GM19372 (cell line): ENCODE measurements at regions not wholly inside any gene's neighbourhood (a gene's known extent, or its start where the extent isn't known, plus 50 kb on each side); places are given as distances from the start of the nearest gene placed in this dataset.
A peak's percentile ranks its signal among the peaks of the same experiment; 100 is the strongest.
"Not testable (repeated sequence)": the region's sequence is repeated elsewhere in the genome, so short reads cannot be mapped to it uniquely, and the experiment has no call there.

Source experiments
- ATAC-seq: cut with Tn5 transposase; IDR thresholded peaks from one replicate; pipeline ENCODE4 v1.9.1; 2021; ENCODE audit warnings: mild to moderate bottlenecking, low read depth, moderate library complexity; ENCODE audit not compliant: unreplicated experiment

DNA sequence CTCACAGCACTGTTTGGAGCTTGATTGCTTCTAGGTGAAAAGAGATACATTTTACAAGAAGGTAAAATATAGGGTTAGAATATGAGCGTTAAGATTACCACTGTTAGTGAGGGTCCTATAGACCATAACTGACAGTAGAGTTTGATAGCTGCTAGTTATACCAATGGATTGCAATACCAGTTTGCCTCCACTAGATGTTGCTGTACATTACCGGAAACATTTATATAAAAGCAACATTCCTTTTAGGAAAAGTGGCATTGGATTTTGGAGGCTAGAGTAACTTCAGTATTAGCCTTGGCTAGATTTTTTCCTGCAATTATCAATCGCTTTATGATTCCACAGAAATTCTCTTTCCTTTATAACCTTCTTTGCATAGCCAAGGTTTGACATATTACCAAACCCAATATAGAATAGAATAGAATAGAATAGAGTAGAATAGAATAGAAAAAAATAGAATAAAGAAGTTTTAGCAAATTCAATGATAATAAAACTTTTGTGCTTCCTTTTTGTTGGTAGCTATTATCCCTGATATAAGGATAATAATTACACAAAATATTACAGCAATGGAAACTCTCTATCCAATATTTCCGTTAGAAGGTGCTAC, 1093.6 kb upstream of the ALCAM start:
- ATAC-seq = no peak

DNA sequence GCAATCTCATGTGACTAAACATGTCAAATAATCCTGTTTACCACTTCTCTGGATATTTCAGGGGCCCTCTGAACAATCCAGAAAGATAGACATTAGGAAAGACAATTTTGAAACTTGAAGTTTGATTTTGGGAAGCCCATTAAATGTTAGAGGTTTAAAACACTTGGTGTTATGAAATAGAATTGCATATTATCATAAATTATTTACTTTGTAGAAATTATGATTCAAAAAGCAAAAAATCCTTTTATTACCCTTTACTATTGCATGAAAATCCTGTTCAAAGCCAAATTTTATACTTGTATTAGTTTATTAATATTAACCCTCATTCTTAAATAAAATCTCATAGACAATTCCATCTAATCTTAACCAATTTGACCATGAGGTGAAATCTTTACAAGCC, 1091.5 kb upstream of the ALCAM start:
- no peak for ATAC-seq

- ATAC-seq = no peak
Measured at GRCh38 chr3:104279617-104280016, 1087.1 kb upstream of the ALCAM start.

GRCh38 chr3:104281713-104282112, 1085.0 kb upstream of the ALCAM start:
- no peak for ATAC-seq

DNA sequence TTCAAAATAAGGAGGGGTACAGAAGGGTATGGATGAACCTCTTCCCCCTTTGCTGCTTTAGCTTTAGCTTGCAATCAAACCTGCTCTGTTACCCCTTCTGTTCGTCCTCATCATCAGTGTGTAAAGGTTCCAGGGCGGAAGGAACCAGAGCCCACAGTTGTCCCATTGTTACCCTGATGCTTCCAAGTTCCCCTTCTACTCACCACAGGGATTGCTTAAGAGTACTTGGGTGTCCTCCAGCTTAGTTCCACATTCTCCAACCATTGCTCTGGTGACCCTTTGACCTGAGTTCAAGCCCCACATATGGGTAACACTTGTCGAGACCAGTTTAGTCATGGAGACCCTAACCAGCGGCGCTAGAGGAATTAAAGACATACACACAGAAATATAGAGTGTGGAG, 1080.1 kb upstream of the ALCAM start:
- no peak for ATAC-seq

- peak; percentile 67 for ATAC-seq
Measured at GRCh38 chr3:104291437-104291851, 1075.3 kb upstream of the ALCAM start.

- peak; percentile 37 for ATAC-seq
Measured at GRCh38 chr3:104291878-104292277, 1074.8 kb upstream of the ALCAM start.

DNA sequence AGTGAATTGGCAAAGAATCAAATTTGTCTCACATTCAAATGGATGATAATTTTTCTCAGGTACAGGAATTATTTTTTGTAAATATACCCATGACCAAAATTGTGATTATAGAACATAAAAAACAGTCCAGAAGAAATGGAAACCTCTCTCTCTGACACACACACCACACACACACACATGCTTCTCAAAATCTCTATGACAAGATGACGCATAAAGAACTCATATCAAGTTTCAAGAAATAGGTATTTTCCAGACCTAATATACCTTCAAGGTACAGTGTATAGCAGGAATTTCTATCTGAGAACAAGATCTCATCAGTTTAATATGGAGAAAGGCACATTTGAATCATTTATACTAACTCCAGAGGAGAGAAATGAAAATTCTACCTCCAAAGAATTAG, 1069.1 kb upstream of the ALCAM start:
- no peak for ATAC-seq

DNA sequence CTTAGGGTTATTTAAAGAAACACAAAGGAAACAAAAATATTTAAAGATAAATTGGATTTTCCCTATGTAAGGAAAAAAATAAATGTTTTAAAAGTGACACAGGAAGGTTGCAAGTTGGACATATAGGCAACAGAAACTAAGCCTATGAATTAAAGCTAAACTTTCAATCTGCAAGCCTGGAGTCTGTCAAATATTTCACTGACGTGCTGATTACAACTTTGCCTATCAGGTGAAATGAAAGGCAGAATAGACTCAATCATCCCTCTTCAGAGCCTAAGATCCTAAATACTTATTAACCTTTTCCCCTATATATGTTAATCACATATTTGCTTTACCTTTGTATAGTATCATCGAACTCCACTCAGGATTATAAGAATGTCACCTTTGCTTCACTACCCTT, 1068.0 kb upstream of the ALCAM start:
- ATAC-seq = no peak

DNA sequence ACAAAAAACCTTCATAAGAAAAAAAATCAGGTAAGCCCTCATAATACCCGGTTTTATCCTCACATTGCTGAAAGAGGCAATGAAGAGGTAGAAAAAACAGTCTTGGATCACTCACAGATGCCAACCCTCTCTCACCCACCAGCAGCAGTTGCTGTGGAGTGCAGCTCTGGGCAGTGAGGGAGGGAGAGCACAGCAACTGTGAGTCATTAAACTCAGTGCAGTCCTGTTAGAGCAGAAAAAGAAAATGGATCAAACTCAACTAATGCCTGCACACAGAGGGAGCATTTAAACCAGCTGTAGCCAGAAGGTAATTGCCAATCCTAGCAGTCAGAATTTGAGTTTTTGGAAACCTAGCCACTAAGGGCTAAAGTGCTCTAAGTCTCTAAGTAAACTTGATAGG, 1050.6 kb upstream of the ALCAM start:
- ATAC-seq = no peak

- no peak for ATAC-seq
Measured at GRCh38 chr3:104323226-104323625, 1043.5 kb upstream of the ALCAM start.

DNA sequence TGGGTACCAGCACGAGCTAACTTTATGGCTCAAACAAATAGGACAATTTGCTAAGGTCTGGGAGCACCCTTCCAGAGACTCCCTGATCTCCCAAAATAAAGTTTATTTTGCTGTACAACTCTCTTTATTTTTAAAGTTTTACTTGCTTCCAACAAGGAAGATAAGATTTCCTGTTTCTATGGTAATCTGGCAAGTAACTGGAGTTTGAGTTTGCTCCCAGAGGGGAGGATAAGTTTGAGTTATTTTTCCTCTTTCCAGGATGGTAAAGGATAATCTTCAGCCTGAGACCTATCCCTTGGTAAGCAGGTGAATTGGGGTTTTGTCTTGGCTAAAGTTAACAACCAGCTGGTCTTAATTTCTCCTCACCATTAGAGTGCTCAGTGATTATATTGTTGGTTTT, 1019.4 kb upstream of the ALCAM start:
- ATAC-seq = no peak

GRCh38 chr3:104349836-104350235, 1016.9 kb upstream of the ALCAM start:
- ATAC-seq = no peak

- no peak for ATAC-seq
Measured at GRCh38 chr3:104353951-104354350, 1012.8 kb upstream of the ALCAM start.

DNA sequence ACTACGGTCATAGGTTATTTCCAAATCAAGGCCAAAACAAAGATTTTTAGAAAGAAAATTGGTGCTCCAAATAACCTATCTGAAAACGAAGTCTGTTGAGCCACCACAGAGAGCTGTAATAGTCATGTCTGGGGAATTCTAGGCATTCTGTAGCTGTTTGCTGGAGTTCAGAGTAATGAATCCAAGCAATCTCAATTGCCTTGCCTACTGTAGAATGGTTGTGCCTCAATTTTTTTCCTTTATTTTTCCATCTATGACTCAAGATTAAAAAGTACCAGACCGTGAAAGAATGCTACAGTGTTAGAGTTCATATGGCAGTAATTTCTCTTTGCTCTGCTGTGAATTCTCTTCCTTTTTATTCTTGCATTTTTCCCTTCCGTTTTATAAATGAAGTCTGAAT, 1007.2 kb upstream of the ALCAM start:
- no peak for ATAC-seq

- no peak for ATAC-seq
Measured at GRCh38 chr3:104360038-104360437, 1006.7 kb upstream of the ALCAM start.

DNA sequence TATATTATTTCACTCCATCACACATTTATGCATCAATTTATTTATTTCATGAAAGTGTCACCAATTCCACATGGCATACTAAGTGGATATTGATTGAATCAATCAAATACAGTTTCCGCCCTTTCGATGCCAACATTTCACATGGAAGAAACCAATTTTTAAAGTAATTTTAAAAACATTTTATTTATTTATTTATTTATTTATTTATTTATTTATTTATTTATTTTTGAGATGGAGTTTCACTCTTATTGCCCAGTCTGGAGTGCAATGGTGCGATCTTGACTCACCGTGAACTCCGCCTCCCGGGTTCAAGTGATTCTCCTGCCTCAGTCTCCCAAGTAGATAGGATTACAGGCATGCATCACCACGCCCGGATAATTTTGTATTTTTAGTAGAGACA, 1005.0 kb upstream of the ALCAM start:
- ATAC-seq = not testable (repeated sequence)

DNA sequence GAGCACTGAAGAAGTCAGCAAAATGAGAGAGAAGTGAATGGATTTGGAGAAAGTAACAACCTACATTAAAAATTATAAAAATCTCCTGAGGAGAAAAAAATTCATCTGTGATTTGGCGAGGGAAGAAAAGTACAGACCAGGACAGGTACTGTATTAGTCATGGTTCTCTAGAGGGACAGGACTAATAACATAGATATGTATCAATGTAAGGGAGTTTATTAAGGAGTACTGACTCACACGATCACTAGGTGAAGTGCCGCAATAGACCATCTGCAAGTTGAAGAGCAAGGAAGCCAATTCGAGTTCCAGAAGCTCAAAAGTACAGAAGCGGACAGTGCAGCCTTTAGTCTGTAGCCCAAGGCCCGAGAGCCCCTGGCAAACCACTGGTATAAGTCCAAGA, 1004.4 kb upstream of the ALCAM start:
- ATAC-seq = no peak

GRCh38 chr3:104367000-104367399, 999.7 kb upstream of the ALCAM start:
- ATAC-seq = no peak

- ATAC-seq = no peak
Measured at GRCh38 chr3:104368760-104369159, 997.9 kb upstream of the ALCAM start.

DNA sequence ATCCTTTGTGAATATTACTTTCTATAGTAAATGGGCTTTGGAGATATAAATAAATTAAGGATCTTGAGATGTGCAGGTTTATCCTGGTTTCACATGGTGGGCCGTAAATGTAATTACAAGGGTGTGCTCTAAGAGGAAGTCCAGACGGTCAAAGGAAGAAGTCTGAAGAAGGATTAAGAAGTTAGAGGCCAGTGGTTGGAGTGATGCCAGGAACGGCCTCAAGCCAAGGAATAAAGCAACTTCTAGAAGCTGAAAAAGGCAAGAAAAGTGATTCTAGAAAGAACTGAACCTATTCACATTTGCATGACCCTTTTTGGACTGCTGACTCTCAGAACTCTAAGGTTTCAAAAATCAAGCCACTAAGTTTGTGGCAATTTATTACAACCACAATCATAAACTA, 981.3 kb upstream of the ALCAM start:
- ATAC-seq = no peak

- no peak for ATAC-seq
Measured at GRCh38 chr3:104388619-104389018, 978.1 kb upstream of the ALCAM start.

DNA sequence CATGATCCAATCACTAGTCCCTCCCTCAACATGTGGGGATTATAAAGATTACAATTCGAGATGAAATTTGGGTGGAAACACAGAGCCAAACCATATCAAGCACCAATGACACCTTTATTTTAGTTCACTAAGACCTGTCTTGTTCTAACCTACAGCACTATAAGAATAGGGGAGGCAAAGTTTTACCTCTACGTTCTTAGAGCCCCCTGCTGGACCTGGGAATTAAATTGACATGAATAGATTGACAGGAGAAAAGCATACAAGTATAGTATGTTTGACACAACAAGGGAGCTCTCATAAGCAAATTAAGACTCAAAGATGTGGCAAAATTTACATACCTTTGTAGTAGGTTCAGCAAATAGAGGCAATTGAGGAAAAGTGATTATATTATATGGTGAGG, 974.4 kb upstream of the ALCAM start:
- ATAC-seq = no peak
